ENCODE measurements at regions not wholly inside any gene's neighbourhood (a gene's known extent, or its start where the extent isn't known, plus 50 kb on each side); places are given as distances from the start of the nearest gene placed in this dataset.
A peak's percentile ranks its signal among the peaks of the same experiment; 100 is the strongest.

GRCh38 chr11:86193297-86194095 lies 51.1 kb upstream of the EED start:
- ATAC-seq (ENCODE audit: low FRiP score in 2 of 2), result peak; percentile 93 to 96
- 18 to 27% methylated on average over 7 of the region's 7 CpGs for WGBS, 2 donors

GRCh38 chr11:86192519-86193257 lies 51.9 kb upstream of the EED start:
- peaks cover 11 to 23% (median 16%) of the 10 kb centered on the region in 4 donors for H3K4me1 ChIP-seq
- no peaks in the 10 kb centered on the region for H3K27me3 ChIP-seq
- TF ChIP-seq POLR2A (IDR thresholded peaks at IDR 0.05), result no peak
- no peak for TF ChIP-seq CTCF (IDR thresholded peaks at IDR 0.05)
- TF ChIP-seq POLR2AphosphoS5 (IDR thresholded peaks at IDR 0.05), result no peak
- TF ChIP-seq EP300 (IDR thresholded peaks at IDR 0.05), result no peak
- DNase-seq, result no peak
- peak overlapping the region; percentile 13 to 77 (median 66) for H3K27ac ChIP-seq
- no peaks in the 10 kb centered on the region for H3K36me3 ChIP-seq
- no peaks in the 10 kb centered on the region for H3K9me3 ChIP-seq
- WGBS, 2 donors, result 48 to 50% methylated on average over 1 of the region's 1 CpG
- no peak overlapping the region for H3K4me3 ChIP-seq
- ATAC-seq (ENCODE audit: low FRiP score in 2 of 2), result no peak

More at GRCh38 chr11:86193297-86194095, 51.1 kb upstream of the EED start:
- H3K9me3 ChIP-seq, result no peaks in the 10 kb centered on the region
- H3K4me3 ChIP-seq, result peak overlapping the region in 3 of 4 donors; percentile 17 to 31 (median 26)
- peak in 1 of 2 donors; percentile 77 for DNase-seq
- no peaks in the 10 kb centered on the region for H3K36me3 ChIP-seq
- H3K4me1 ChIP-seq, result peaks cover 11 to 23% (median 16%) of the 10 kb centered on the region in 4 donors
- TF ChIP-seq POLR2AphosphoS5 (IDR thresholded peaks at IDR 0.05) (peak; percentile 34 to 81), POLR2A (IDR thresholded peaks at IDR 0.05) (no peak), EP300 (IDR thresholded peaks at IDR 0.05) (peak in 3 of 4 donors; percentile 37 to 53 (median 48)), CTCF (IDR thresholded peaks at IDR 0.05) (peak; percentile 66 to 78 (median 72))
- peak overlapping the region; percentile 13 to 77 (median 66) for H3K27ac ChIP-seq
- no peaks in the 10 kb centered on the region for H3K27me3 ChIP-seq

- ATAC-seq (ENCODE audit: low FRiP score in 2 of 2), result no peak
- WGBS, 2 donors, result 91 to 100% methylated on average over 1 of the region's 1 CpG
Measured at GRCh38 chr11:86191874-86192273, 52.7 kb upstream of the EED start.

GRCh38 chr11:86187027-86187426 lies 57.5 kb upstream of the EED start:
- TF ChIP-seq POLR2AphosphoS5 (IDR thresholded peaks at IDR 0.05) (no peak), POLR2A (IDR thresholded peaks at IDR 0.05) (no peak)
- 94 to 98% methylated on average over 2 of the region's 2 CpGs for WGBS, 2 donors
- no peak overlapping the region for H3K27ac ChIP-seq

More at GRCh38 chr11:86191874-86192273, 52.7 kb upstream of the EED start:
- H3K36me3 ChIP-seq, result no peaks in the 10 kb centered on the region
- no peaks in the 10 kb centered on the region for H3K27me3 ChIP-seq
- peak overlapping the region in 1 of 4 donors; percentile 77 for H3K27ac ChIP-seq
- no peak for TF ChIP-seq EP300 (IDR thresholded peaks at IDR 0.05)
- H3K4me1 ChIP-seq, result peaks cover 7 to 17% (median 16%) of the 10 kb centered on the region in 4 donors
- no peaks in the 10 kb centered on the region for H3K9me3 ChIP-seq
- H3K4me3 ChIP-seq, result no peak overlapping the region
- no peak for DNase-seq

GRCh38 chr11:86186386-86186785 lies 58.2 kb upstream of the EED start:
- H3K9me3 ChIP-seq, result no peaks in the 10 kb centered on the region
- no peak for TF ChIP-seq CTCF (IDR thresholded peaks at IDR 0.05)
- no peak for TF ChIP-seq EP300 (IDR thresholded peaks at IDR 0.05)
- TF ChIP-seq POLR2AphosphoS5 (IDR thresholded peaks at IDR 0.05), result no peak
- no peak for TF ChIP-seq POLR2A (IDR thresholded peaks at IDR 0.05)
- 77 to 92% methylated on average over 4 of the region's 4 CpGs for WGBS, 2 donors
- H3K4me3 ChIP-seq, result no peak overlapping the region
- no peaks in the 10 kb centered on the region for H3K36me3 ChIP-seq
- peaks cover 0 to 4% (median under 1%) of the 10 kb centered on the region in 4 donors for H3K4me1 ChIP-seq
- no peaks in the 10 kb centered on the region for H3K27me3 ChIP-seq
- DNase-seq (no peak), ATAC-seq (ENCODE audit: low FRiP score in 2 of 2) (no peak)
- H3K27ac ChIP-seq, result no peak overlapping the region

More at GRCh38 chr11:86187027-86187426, 57.5 kb upstream of the EED start:
- ATAC-seq (ENCODE audit: low FRiP score in 2 of 2) (no peak), DNase-seq (no peak)
- H3K4me1 ChIP-seq, result peaks cover 0 to 4% (median under 1%) of the 10 kb centered on the region in 4 donors
- H3K4me3 ChIP-seq, result no peak overlapping the region
- H3K9me3 ChIP-seq, result no peaks in the 10 kb centered on the region
- H3K36me3 ChIP-seq, result no peaks in the 10 kb centered on the region
- no peaks in the 10 kb centered on the region for H3K27me3 ChIP-seq

Data from upper lobe of left lung (tissue), 6 donors.